ENCODE measurements at regions not wholly inside any gene's neighbourhood (a gene's known extent, or its start where the extent isn't known, plus 50 kb on each side); places are given as distances from the start of the nearest gene placed in this dataset.

GRCh38 chr22:49392841-49393510 lies 434.7 kb downstream of the BRD1 start:
- Histone ChIP-seq H4K20me1 (ENCODE audit: control insufficient read depth, insufficient read depth, low read length, poor library complexity, severe bottlenecking) (no peaks in the 10 kb centered on the region), H3K4me3 (ENCODE audit: control extremely low read depth in 1 of 5, extremely low read depth in 1 of 5, insufficient read depth in 1 of 5, low read depth in 2 of 5, low read length in 4 of 5) (no peak overlapping the region), H3K79me2 (ENCODE audit: control insufficient read depth, insufficient read depth, low read length) (no peaks in the 10 kb centered on the region), H3K9me3 (ENCODE audit: control extremely low read depth in 1 of 3, control insufficient read depth in 2 of 3, insufficient read depth in 1 of 3, low read length in 2 of 3) (peaks cover 0 to 48% (median 0%) of the 10 kb centered on the region in 3 donors), H3K27ac (ENCODE audit: low read length in 2 of 2) (no peak overlapping the region), H3K4me1 (ENCODE audit: control insufficient read depth in 2 of 2, insufficient read depth in 2 of 2, low read length in 2 of 2) (no peaks in the 10 kb centered on the region), H3K36me3 (replicated peaks in 1 of 2; ENCODE audit: control extremely low read depth in 1 of 2, control insufficient read depth in 1 of 2, extremely low read depth in 1 of 2, insufficient read depth in 2 of 2, low read length in 1 of 2) (no peaks in the 10 kb centered on the region), H3K9ac (ENCODE audit: low read length) (no peak overlapping the region), H2AFZ (ENCODE audit: insufficient read depth, low read depth, low read length, poor library complexity, severe bottlenecking) (no peak overlapping the region), H3K27me3 (replicated peaks in 1 of 4; ENCODE audit: control extremely low read depth in 1 of 4, control insufficient read depth in 3 of 4, insufficient read depth in 4 of 4, low read length in 3 of 4) (no peaks in the 10 kb centered on the region), H3K4me2 (replicated peaks; ENCODE audit: low read depth, low read length, poor library complexity, severe bottlenecking) (no peak overlapping the region)
- Mint-ChIP-seq H3K4me3 (no peak overlapping the region), H3K27ac (no peak overlapping the region), H3K4me1 (no peaks in the 10 kb centered on the region), H3K27me3 (peaks cover 12% of the 10 kb centered on the region), H3K9me3 (ENCODE audit: insufficient read depth) (peaks cover 2% of the 10 kb centered on the region)
- TF ChIP-seq EZH2 (IDR thresholded peaks at IDR 0.05; ENCODE audit: borderline replicate concordance, insufficient read depth, low read depth, low read length, poor library complexity, severe bottlenecking) (no peak), CTCF (IDR thresholded peaks at IDR 0.05) (no peak)
- POLR2A ChIA-PET: no interaction called here
- CTCF ChIA-PET: interaction anchor here (1.4 kb wide), 1 partner anchor 8 kb away, joined by 3 read pairs; no protein-coding TSS in a partner anchor
- 71% methylated on average over 7 of the region's 12 CpGs for WGBS (ENCODE audit: insufficient coverage)
- intact Hi-C loops (cut with micrococcal nuclease): no loop called here
- ATAC-seq (ENCODE audit: low read depth) (no peak), DNase-seq (no peak)

- no peak overlapping the region for H3K4me3 ChIP-seq (ENCODE audit: control extremely low read depth in 1 of 5, extremely low read depth in 1 of 5, insufficient read depth in 1 of 5, low read depth in 2 of 5, low read length in 4 of 5)
- H3K9me3 Mint-ChIP-seq (ENCODE audit: insufficient read depth): peaks cover 2% of the 10 kb centered on the region
- H3K27ac Mint-ChIP-seq: no peak overlapping the region
- no peak overlapping the region for H3K27ac ChIP-seq (ENCODE audit: low read length in 2 of 2)
- H3K36me3 ChIP-seq (replicated peaks in 1 of 2; ENCODE audit: control extremely low read depth in 1 of 2, control insufficient read depth in 1 of 2, extremely low read depth in 1 of 2, insufficient read depth in 2 of 2, low read length in 1 of 2): no peaks in the 10 kb centered on the region
- H3K4me1 ChIP-seq (ENCODE audit: control insufficient read depth in 2 of 2, insufficient read depth in 2 of 2, low read length in 2 of 2): no peaks in the 10 kb centered on the region
- no peak overlapping the region for H3K4me3 Mint-ChIP-seq
- H2AFZ ChIP-seq (ENCODE audit: insufficient read depth, low read depth, low read length, poor library complexity, severe bottlenecking): no peak overlapping the region
- POLR2A ChIA-PET: no interaction called here
- CTCF ChIA-PET: interaction anchor here (1.4 kb wide), 1 partner anchor 9 kb away, joined by 3 read pairs; no protein-coding TSS in a partner anchor
- peaks cover 9% of the 10 kb centered on the region for H3K27me3 Mint-ChIP-seq
- intact Hi-C loops (cut with micrococcal nuclease): no loop called here
- DNase-seq (no peak), ATAC-seq (ENCODE audit: low read depth) (no peak)
- H3K79me2 ChIP-seq (ENCODE audit: control insufficient read depth, insufficient read depth, low read length): no peaks in the 10 kb centered on the region
- H4K20me1 ChIP-seq (ENCODE audit: control insufficient read depth, insufficient read depth, low read length, poor library complexity, severe bottlenecking): no peaks in the 10 kb centered on the region
- no peaks in the 10 kb centered on the region for H3K27me3 ChIP-seq (replicated peaks in 1 of 4; ENCODE audit: control extremely low read depth in 1 of 4, control insufficient read depth in 3 of 4, insufficient read depth in 4 of 4, low read length in 3 of 4)
- H3K9ac ChIP-seq (ENCODE audit: low read length): no peak overlapping the region
- no peak overlapping the region for H3K4me2 ChIP-seq (replicated peaks; ENCODE audit: low read depth, low read length, poor library complexity, severe bottlenecking)
- peaks cover 0 to 47% (median 0%) of the 10 kb centered on the region in 3 donors for H3K9me3 ChIP-seq (ENCODE audit: control extremely low read depth in 1 of 3, control insufficient read depth in 2 of 3, insufficient read depth in 1 of 3, low read length in 2 of 3)
- TF ChIP-seq EZH2 (IDR thresholded peaks at IDR 0.05; ENCODE audit: borderline replicate concordance, insufficient read depth, low read depth, low read length, poor library complexity, severe bottlenecking) (no peak), CTCF (IDR thresholded peaks at IDR 0.05) (no peak)
- 80% methylated on average over 6 of the region's 6 CpGs for WGBS (ENCODE audit: insufficient coverage)
- no peaks in the 10 kb centered on the region for H3K4me1 Mint-ChIP-seq
Measured at GRCh38 chr22:49392247-49392646, 435.4 kb downstream of the BRD1 start.
